ENCODE measurements at regions not wholly inside any gene's neighbourhood (a gene's known extent, or its start where the extent isn't known, plus 50 kb on each side); places are given as distances from the start of the nearest gene placed in this dataset.
"Not testable (repeated sequence)": the region's sequence is repeated elsewhere in the genome, so short reads cannot be mapped to it uniquely, and the experiment has no call there.

GRCh38 chr6:79420054-79420453 lies 117.2 kb downstream of the LCA5 start:
- peak overlapping the region; percentile 58 for H3K27ac ChIP-seq
- H3K36me3 ChIP-seq = no peaks in the 10 kb centered on the region
- peaks cover 24% of the 10 kb centered on the region; the same call in 1 of the 2 replicates for H3K4me1 ChIP-seq
- H3K4me3 ChIP-seq = peak overlapping the region; percentile 33; the same call in 1 of the 2 replicates
- H3K9me3 ChIP-seq = no peaks in the 10 kb centered on the region
- TF ChIP-seq Cebpa-rat (IDR thresholded peaks at IDR 0.05) = no peak
- no peaks in the 10 kb centered on the region for H3K27me3 ChIP-seq
- H3K9ac ChIP-seq = peak overlapping the region; percentile 29; the same call in 1 of the 2 replicates
- H3K4me2 ChIP-seq = peak overlapping the region; percentile 55
- H4K20me1 ChIP-seq = no peaks in the 10 kb centered on the region

GRCh38 chr6:79416931-79417330 lies 120.3 kb downstream of the LCA5 start:
- Histone ChIP-seq H3K9ac (no peak overlapping the region), H3K4me1 (peaks cover 24% of the 10 kb centered on the region; the same call in 1 of the 2 replicates), H3K4me2 (no peak overlapping the region), H4K20me1 (no peaks in the 10 kb centered on the region), H3K27me3 (no peaks in the 10 kb centered on the region), H3K27ac (no peak overlapping the region), H3K4me3 (no peak overlapping the region), H3K9me3 (no peaks in the 10 kb centered on the region), H3K36me3 (no peaks in the 10 kb centered on the region)
- TF ChIP-seq Cebpa-rat (IDR thresholded peaks at IDR 0.05) = no peak

GRCh38 chr6:79413562-79414002 lies 123.6 kb downstream of the LCA5 start:
- Histone ChIP-seq H3K4me2 (no peak overlapping the region), H3K9ac (no peak overlapping the region), H3K36me3 (no peaks in the 10 kb centered on the region), H3K27me3 (no peaks in the 10 kb centered on the region), H3K27ac (no peak overlapping the region), H3K4me1 (no peaks in the 10 kb centered on the region; the same call in 1 of the 2 replicates), H3K9me3 (no peaks in the 10 kb centered on the region), H3K4me3 (no peak overlapping the region), H4K20me1 (no peaks in the 10 kb centered on the region)
- TF ChIP-seq Cebpa-rat (IDR thresholded peaks at IDR 0.05) = no peak

- no peaks in the 10 kb centered on the region for H3K4me1 ChIP-seq
- H3K27me3 ChIP-seq = no peaks in the 10 kb centered on the region
- no peak overlapping the region for H3K4me3 ChIP-seq
- TF ChIP-seq Cebpa-rat (IDR thresholded peaks at IDR 0.05) = no peak
- no peaks in the 10 kb centered on the region for H3K9me3 ChIP-seq
- H3K36me3 ChIP-seq = no peaks in the 10 kb centered on the region
- no peak overlapping the region for H3K27ac ChIP-seq
- no peaks in the 10 kb centered on the region for H4K20me1 ChIP-seq
- H3K9ac ChIP-seq = no peak overlapping the region
- no peak overlapping the region for H3K4me2 ChIP-seq
Measured at GRCh38 chr6:79410806-79411205, 126.4 kb downstream of the LCA5 start.

GRCh38 chr6:79408256-79408974 lies 128.8 kb downstream of the LCA5 start:
- no peak overlapping the region for H3K4me2 ChIP-seq
- TF ChIP-seq Cebpa-rat (IDR thresholded peaks at IDR 0.05) = no peak
- H4K20me1 ChIP-seq = no peaks in the 10 kb centered on the region
- H3K27ac ChIP-seq = no peak overlapping the region
- H3K4me3 ChIP-seq = no peak overlapping the region
- no peaks in the 10 kb centered on the region for H3K9me3 ChIP-seq
- H3K36me3 ChIP-seq = no peaks in the 10 kb centered on the region
- H3K27me3 ChIP-seq = no peaks in the 10 kb centered on the region
- no peak overlapping the region for H3K9ac ChIP-seq
- H3K4me1 ChIP-seq = no peaks in the 10 kb centered on the region

GRCh38 chr6:79404677-79405076 lies 132.6 kb downstream of the LCA5 start:
- Histone ChIP-seq H3K27ac (no peak overlapping the region), H3K36me3 (no peaks in the 10 kb centered on the region), H3K9me3 (no peaks in the 10 kb centered on the region), H3K4me3 (no peak overlapping the region), H3K27me3 (no peaks in the 10 kb centered on the region), H3K4me1 (no peaks in the 10 kb centered on the region), H4K20me1 (no peaks in the 10 kb centered on the region), H3K9ac (no peak overlapping the region), H3K4me2 (no peak overlapping the region)
- no peak for TF ChIP-seq Cebpa-rat (IDR thresholded peaks at IDR 0.05)

GRCh38 chr6:79404261-79404660 lies 133.0 kb downstream of the LCA5 start:
- no peaks in the 10 kb centered on the region for H3K4me1 ChIP-seq

GRCh38 chr6:79403563-79403962 lies 133.7 kb downstream of the LCA5 start:
- Histone ChIP-seq H3K36me3 (no peaks in the 10 kb centered on the region), H3K27ac (no peak overlapping the region), H3K27me3 (no peaks in the 10 kb centered on the region), H3K4me2 (no peak overlapping the region), H3K9me3 (no peaks in the 10 kb centered on the region), H4K20me1 (no peaks in the 10 kb centered on the region), H3K9ac (no peak overlapping the region), H3K4me3 (no peak overlapping the region), H3K4me1 (no peaks in the 10 kb centered on the region)
- TF ChIP-seq Cebpa-rat (IDR thresholded peaks at IDR 0.05) = no peak

More at GRCh38 chr6:79404261-79404660, 133.0 kb downstream of the LCA5 start:
- H3K9me3 ChIP-seq = no peaks in the 10 kb centered on the region
- H4K20me1 ChIP-seq = no peaks in the 10 kb centered on the region
- no peak overlapping the region for H3K27ac ChIP-seq
- no peak overlapping the region for H3K4me2 ChIP-seq
- no peaks in the 10 kb centered on the region for H3K27me3 ChIP-seq
- no peak overlapping the region for H3K4me3 ChIP-seq
- H3K36me3 ChIP-seq = no peaks in the 10 kb centered on the region
- TF ChIP-seq Cebpa-rat (IDR thresholded peaks at IDR 0.05) = no peak
- no peak overlapping the region for H3K9ac ChIP-seq

GRCh38 chr6:79403086-79403485 lies 134.1 kb downstream of the LCA5 start:
- H3K9me3 ChIP-seq = no peaks in the 10 kb centered on the region
- no peaks in the 10 kb centered on the region for H3K4me1 ChIP-seq
- H3K27me3 ChIP-seq = no peaks in the 10 kb centered on the region
- no peak for TF ChIP-seq Cebpa-rat (IDR thresholded peaks at IDR 0.05)
- no peak overlapping the region for H3K27ac ChIP-seq
- H4K20me1 ChIP-seq = no peaks in the 10 kb centered on the region
- H3K9ac ChIP-seq = no peak overlapping the region
- H3K4me2 ChIP-seq = no peak overlapping the region
- no peaks in the 10 kb centered on the region for H3K36me3 ChIP-seq
- H3K4me3 ChIP-seq = no peak overlapping the region

GRCh38 chr6:79399499-79399898 lies 137.7 kb downstream of the LCA5 start:
- Histone ChIP-seq H3K4me2 (no peak overlapping the region), H3K36me3 (no peaks in the 10 kb centered on the region)
- no peak for TF ChIP-seq Cebpa-rat (IDR thresholded peaks at IDR 0.05)

GRCh38 chr6:79398617-79399016 lies 138.6 kb downstream of the LCA5 start:
- not testable (repeated sequence) for H3K4me2 ChIP-seq, H3K36me3 ChIP-seq, H3K27ac ChIP-seq, H3K9ac ChIP-seq, H3K9me3 ChIP-seq, H3K4me1 ChIP-seq, H3K4me3 ChIP-seq, H4K20me1 ChIP-seq, H3K27me3 ChIP-seq

More at GRCh38 chr6:79399499-79399898, 137.7 kb downstream of the LCA5 start:
- Histone ChIP-seq H3K27ac (no peak overlapping the region), H3K4me3 (no peak overlapping the region), H3K9me3 (no peaks in the 10 kb centered on the region), H3K4me1 (no peaks in the 10 kb centered on the region), H4K20me1 (no peaks in the 10 kb centered on the region), H3K9ac (no peak overlapping the region), H3K27me3 (no peaks in the 10 kb centered on the region)
